Esophagus muscularis mucosa (tissue), 4 donors: ENCODE measurements at regions not wholly inside any gene's neighbourhood (a gene's known extent, or its start where the extent isn't known, plus 50 kb on each side); places are given as distances from the start of the nearest gene placed in this dataset.

ENCODE experiments used
- CTCF ChIP-seq, 3 experiments: fragments of 200-600 bp in 2 of 3; fragments of 450-650 bp in 1 of 3; sonication (generic) in 2 of 3; IDR thresholded peaks; one replicate each; pipeline ENCODE4 v1.5.1; 2017 to 2019; ENCODE audit warnings: antibody characterized with exemption in 3 of 3, mild to moderate bottlenecking in 2 of 3, moderate library complexity in 1 of 3
- EP300 ChIP-seq: sonication (generic); formaldehyde crosslinking; IDR thresholded peaks from one replicate; pipeline ENCODE4 v1.6.1; 2017; ENCODE audit warnings: antibody characterized with exemption
- POLR2A ChIP-seq: fragments of 450-650 bp; IDR thresholded peaks from one replicate; pipeline ENCODE4 v1.6.1; 2017; ENCODE audit warnings: antibody characterized with exemption, moderate library complexity, mild to moderate bottlenecking, low read depth
- POLR2AphosphoS5 ChIP-seq, 2 donors: sonication (generic); formaldehyde crosslinking; IDR thresholded peaks; one replicate each; pipeline ENCODE4 v1.6.1; 2017; ENCODE audit warnings: antibody characterized with exemption in 2 of 2

- no peak for TF ChIP-seq POLR2A
- TF ChIP-seq CTCF (IDR thresholded peaks at IDR 0.05), result no peak
- no peak for TF ChIP-seq EP300
- no peak for TF ChIP-seq POLR2AphosphoS5 (IDR thresholded peaks at IDR 0.05)
Observed at GRCh38 chr1:185627171-185627570, 107.0 kb upstream of the HMCN1 start.
